Neural progenitor cell (in vitro differentiated cells): ENCODE measurements at regions not wholly inside any gene's neighbourhood (a gene's known extent, or its start where the extent isn't known, plus 50 kb on each side); places are given as distances from the start of the nearest gene placed in this dataset.

Experiments
- EZH2 ChIP-seq: fragments of 200-600 bp; sonication (generic); IDR thresholded peaks from 2 replicates; pipeline ENCODE4 v1.6.1; 2017; ENCODE audit warnings: antibody characterized with exemption, mild to moderate bottlenecking, moderate library complexity
- TF ChIP-seq, protein P1 (sequence below): fragments of 200-600 bp; sonication (generic); IDR thresholded peaks from 2 replicates; pipeline ENCODE4 v1.5.1; 2017; ENCODE audit warnings: antibody characterized with exemption, mild to moderate bottlenecking

DNA sequence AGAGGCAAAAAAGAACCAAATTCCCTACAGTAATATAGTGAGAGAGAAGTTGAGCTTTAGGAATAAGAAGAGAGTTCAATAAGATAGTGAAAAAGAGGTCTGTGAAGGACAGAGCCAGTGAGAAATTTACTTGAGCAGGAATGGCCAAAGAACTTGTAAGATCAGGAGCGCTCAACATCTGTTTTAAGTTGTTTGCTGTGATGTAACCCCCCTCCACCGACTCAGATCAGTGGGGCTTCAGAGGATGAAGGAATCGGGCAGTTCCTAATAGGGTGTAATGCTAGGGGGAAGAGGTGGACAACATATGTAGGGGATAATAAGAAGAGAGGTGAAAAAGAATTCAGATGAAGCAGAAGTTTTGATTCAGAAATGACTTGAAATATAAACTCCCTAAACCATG is 85.3 kb upstream of the FNDC3A start:
- TF ChIP-seq, protein P1, sequence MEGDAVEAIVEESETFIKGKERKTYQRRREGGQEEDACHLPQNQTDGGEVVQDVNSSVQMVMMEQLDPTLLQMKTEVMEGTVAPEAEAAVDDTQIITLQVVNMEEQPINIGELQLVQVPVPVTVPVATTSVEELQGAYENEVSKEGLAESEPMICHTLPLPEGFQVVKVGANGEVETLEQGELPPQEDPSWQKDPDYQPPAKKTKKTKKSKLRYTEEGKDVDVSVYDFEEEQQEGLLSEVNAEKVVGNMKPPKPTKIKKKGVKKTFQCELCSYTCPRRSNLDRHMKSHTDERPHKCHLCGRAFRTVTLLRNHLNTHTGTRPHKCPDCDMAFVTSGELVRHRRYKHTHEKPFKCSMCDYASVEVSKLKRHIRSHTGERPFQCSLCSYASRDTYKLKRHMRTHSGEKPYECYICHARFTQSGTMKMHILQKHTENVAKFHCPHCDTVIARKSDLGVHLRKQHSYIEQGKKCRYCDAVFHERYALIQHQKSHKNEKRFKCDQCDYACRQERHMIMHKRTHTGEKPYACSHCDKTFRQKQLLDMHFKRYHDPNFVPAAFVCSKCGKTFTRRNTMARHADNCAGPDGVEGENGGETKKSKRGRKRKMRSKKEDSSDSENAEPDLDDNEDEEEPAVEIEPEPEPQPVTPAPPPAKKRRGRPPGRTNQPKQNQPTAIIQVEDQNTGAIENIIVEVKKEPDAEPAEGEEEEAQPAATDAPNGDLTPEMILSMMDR = no peak
- TF ChIP-seq EZH2 = no peak
